ENCODE measurements at regions not wholly inside any gene's neighbourhood (a gene's known extent, or its start where the extent isn't known, plus 50 kb on each side); places are given as distances from the start of the nearest gene placed in this dataset.

DNA sequence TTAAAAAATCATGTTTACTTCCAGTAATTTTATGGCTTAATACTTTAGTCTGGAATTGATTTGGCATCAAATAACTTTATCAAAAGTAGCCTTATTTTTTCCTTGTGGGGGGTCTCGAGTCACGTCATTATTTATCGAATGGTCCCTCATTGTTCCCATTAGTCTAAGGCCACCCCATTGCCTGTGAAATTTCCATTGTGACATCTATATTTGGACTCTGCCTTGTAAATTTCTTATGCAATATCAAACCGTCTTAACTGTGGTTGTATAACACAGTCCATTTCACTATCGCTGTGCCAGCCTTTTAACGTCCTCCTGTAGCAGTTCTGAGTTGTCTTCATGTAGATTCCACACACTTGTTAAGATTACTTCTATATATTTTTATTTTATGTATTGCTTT is 103.9 kb upstream of the RET start:
- Histone ChIP-seq H4K20me1 (ENCODE audit: insufficient read depth, low read length) (no peaks in the 10 kb centered on the region), H3K9me1 (ENCODE audit: insufficient read depth, low read length) (no peaks in the 10 kb centered on the region), H2AFZ (replicated peaks; ENCODE audit: low read length, poor library complexity) (no peak overlapping the region), H2BK5ac (ENCODE audit: low read depth, low read length, poor library complexity, severe bottlenecking) (no peak overlapping the region), H4K5ac (ENCODE audit: low read depth, low read length) (no peak overlapping the region), H3K56ac (ENCODE audit: extremely low read depth, insufficient read depth, low read length) (no peak overlapping the region), H3K4ac (ENCODE audit: low read depth, low read length) (no peak overlapping the region), H3K27me3 (ENCODE audit: control insufficient read depth, insufficient read depth, low read length) (peaks cover 4% of the 10 kb centered on the region; the same call in 1 of the 2 replicates), H2BK15ac (ENCODE audit: low read depth, low read length) (no peak overlapping the region), H3K18ac (ENCODE audit: low read depth, low read length) (no peak overlapping the region), H2AK5ac (ENCODE audit: low read depth, low read length) (no peak overlapping the region), H3K27ac (ENCODE audit: insufficient read depth, low read length) (no peak overlapping the region), H3K9me3 (ENCODE audit: control insufficient read depth, insufficient read depth, low read length) (no peaks in the 10 kb centered on the region), H4K91ac (ENCODE audit: insufficient read depth, low read depth, low read length) (no peak overlapping the region), H2BK20ac (ENCODE audit: low read depth, low read length) (no peak overlapping the region), H3K4me3 (ENCODE audit: insufficient read depth, low read depth, low read length) (no peak overlapping the region), H3K79me1 (ENCODE audit: low read depth in 1 of 2, low read length in 2 of 2) (no peaks in the 10 kb centered on the region), H4K8ac (ENCODE audit: low read depth in 2 of 2, low read length in 2 of 2) (no peak overlapping the region), H2AK9ac (replicated peaks; ENCODE audit: low read depth, low read length, poor library complexity) (no peak overlapping the region), H3K4me1 (ENCODE audit: control insufficient read depth, insufficient read depth, low read length) (no peaks in the 10 kb centered on the region), H3K4me2 (ENCODE audit: low read depth, low read length) (no peak overlapping the region), H3K23ac (ENCODE audit: low read depth, low read length) (no peak overlapping the region), H3K14ac (replicated peaks; ENCODE audit: low read depth, low read length) (no peak overlapping the region), H2BK120ac (ENCODE audit: low read depth, low read length) (no peak overlapping the region), H3K9ac (ENCODE audit: low read depth, low read length) (no peak overlapping the region), H3K36me3 (ENCODE audit: control insufficient read depth, insufficient read depth, low read length) (no peaks in the 10 kb centered on the region)
- TF ChIP-seq, protein P1, sequence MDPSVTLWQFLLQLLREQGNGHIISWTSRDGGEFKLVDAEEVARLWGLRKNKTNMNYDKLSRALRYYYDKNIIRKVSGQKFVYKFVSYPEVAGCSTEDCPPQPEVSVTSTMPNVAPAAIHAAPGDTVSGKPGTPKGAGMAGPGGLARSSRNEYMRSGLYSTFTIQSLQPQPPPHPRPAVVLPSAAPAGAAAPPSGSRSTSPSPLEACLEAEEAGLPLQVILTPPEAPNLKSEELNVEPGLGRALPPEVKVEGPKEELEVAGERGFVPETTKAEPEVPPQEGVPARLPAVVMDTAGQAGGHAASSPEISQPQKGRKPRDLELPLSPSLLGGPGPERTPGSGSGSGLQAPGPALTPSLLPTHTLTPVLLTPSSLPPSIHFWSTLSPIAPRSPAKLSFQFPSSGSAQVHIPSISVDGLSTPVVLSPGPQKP (IDR thresholded peaks at IDR 0.05; ENCODE audit: borderline replicate concordance, low read depth, low read length): no peak
- ChIA-PET CTCF (no interaction called here), POLR2A (ENCODE audit: unreplicated experiment) (no interaction called here)
- DNase-seq (no peak), ATAC-seq (ENCODE audit: low read depth) (no peak)
- BruUV-seq (replicated peaks): no TSS peak
- WGBS, 2 experiments (ENCODE audit: extremely low coverage in 2 of 2, insufficient read length in 1 of 2): 20% methylated on average over 1 of the region's 6 CpGs; no CpG with 5 or more reads in 1 of the 2 experiments
- in situ Hi-C loops (cut with MboI; ENCODE audit: low sequenced_read_pairs) (no loop called here), dilution Hi-C loops (cut with HindIII; ENCODE audit: low sequenced_read_pairs, unreplicated experiment) (no loop called here), intact Hi-C loops (cut with micrococcal nuclease) (no loop called here)

All from IMR-90 (cell line).